ENCODE measurements at regions not wholly inside any gene's neighbourhood (a gene's known extent, or its start where the extent isn't known, plus 50 kb on each side); places are given as distances from the start of the nearest gene placed in this dataset.

DNA sequence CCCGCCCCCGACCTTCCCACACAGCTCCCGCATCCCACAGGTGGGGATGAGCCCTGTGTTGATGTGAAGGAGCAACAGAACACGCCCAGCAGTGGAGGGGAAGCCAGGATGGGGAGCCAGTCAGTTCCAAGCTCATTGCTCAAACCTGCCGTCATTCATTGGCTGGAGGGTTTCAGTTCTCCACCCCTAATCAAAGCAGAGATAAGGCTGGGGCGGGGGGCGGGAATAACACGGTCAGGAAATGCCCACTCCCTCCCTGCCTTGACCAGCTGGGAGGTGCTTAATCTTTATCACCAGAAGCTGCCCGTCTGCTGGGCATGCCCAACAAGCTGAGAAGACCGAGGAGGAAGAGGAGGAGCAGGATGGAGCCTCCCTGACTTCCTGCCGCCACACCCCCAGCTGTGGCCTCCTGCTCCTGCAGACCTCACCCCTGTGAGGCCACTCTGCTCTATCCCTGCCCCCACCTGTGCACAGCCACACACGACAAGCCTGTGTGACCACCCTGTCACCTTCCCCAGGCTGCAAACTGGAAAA lies 265.1 kb downstream of the ZEB1 start:
- no peaks in the 10 kb centered on the region for H3K9me3 ChIP-seq
- H3K27ac ChIP-seq, result no peak overlapping the region
- WGBS, 3 donors, result 80 to 82% (median 82%) methylated on average over 12 of the region's 12 CpGs
- ATAC-seq (no peak), DNase-seq (no peak)
- peaks cover 0 to 2% (median 0%) of the 10 kb centered on the region in 3 donors for H3K27me3 ChIP-seq (ENCODE audit: insufficient read depth in 3 of 3, low read length in 2 of 3)
- TF ChIP-seq, protein P1, sequence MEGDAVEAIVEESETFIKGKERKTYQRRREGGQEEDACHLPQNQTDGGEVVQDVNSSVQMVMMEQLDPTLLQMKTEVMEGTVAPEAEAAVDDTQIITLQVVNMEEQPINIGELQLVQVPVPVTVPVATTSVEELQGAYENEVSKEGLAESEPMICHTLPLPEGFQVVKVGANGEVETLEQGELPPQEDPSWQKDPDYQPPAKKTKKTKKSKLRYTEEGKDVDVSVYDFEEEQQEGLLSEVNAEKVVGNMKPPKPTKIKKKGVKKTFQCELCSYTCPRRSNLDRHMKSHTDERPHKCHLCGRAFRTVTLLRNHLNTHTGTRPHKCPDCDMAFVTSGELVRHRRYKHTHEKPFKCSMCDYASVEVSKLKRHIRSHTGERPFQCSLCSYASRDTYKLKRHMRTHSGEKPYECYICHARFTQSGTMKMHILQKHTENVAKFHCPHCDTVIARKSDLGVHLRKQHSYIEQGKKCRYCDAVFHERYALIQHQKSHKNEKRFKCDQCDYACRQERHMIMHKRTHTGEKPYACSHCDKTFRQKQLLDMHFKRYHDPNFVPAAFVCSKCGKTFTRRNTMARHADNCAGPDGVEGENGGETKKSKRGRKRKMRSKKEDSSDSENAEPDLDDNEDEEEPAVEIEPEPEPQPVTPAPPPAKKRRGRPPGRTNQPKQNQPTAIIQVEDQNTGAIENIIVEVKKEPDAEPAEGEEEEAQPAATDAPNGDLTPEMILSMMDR (IDR thresholded peaks at IDR 0.05), result no peak
- intact Hi-C loops (cut with DNase I), result loop anchor here in 1 of 2 donors (10.0 kb wide), 1 partner anchor 49 kb away; no protein-coding TSS in a partner anchor
- H3K4me1 ChIP-seq, result peaks cover 10% of the 10 kb centered on the region
- H3K4me3 ChIP-seq, result no peak overlapping the region
- no peaks in the 10 kb centered on the region for H3K36me3 ChIP-seq (ENCODE audit: insufficient read depth in 1 of 2, low read depth in 1 of 2)

DNA sequence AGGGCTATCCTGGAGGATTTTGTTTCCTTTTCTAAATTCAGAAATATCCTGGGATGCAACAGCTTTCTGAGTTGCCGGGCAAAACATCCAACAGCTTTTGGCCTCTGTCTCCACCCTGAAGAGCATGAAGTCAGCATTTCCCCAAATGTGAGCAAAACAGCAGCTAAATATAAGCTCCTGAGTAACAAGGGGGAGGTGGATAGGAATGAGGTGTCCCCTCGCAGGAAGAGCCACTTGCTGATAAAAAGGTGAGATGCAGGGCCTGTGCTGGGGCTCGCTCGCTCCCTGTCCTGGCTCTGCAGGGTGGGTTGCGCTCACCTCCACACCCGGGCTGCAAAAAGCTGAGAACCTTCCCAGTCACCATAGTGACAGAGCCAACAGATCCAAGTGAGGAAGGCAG lies 264.3 kb downstream of the ZEB1 start:
- TF ChIP-seq, protein P1 (IDR thresholded peaks at IDR 0.05), result no peak
- Histone ChIP-seq H3K27ac (peak overlapping the region; percentile 23), H3K9me3 (no peaks in the 10 kb centered on the region), H3K4me1 (peaks cover 10% of the 10 kb centered on the region), H3K4me3 (no peak overlapping the region), H3K27me3 (ENCODE audit: insufficient read depth in 3 of 3, low read length in 2 of 3) (peaks cover 0 to 2% (median 0%) of the 10 kb centered on the region in 3 donors), H3K36me3 (ENCODE audit: insufficient read depth in 1 of 2, low read depth in 1 of 2) (no peaks in the 10 kb centered on the region)
- intact Hi-C loops (cut with DNase I), result loop anchor here in 1 of 2 donors (10.0 kb wide), 1 partner anchor 48 kb away; no protein-coding TSS in a partner anchor
- ATAC-seq, result no peak
- DNase-seq, result no peak
- WGBS, 3 donors, result 50 to 63% (median 52%) methylated on average over 6 of the region's 6 CpGs

DNA sequence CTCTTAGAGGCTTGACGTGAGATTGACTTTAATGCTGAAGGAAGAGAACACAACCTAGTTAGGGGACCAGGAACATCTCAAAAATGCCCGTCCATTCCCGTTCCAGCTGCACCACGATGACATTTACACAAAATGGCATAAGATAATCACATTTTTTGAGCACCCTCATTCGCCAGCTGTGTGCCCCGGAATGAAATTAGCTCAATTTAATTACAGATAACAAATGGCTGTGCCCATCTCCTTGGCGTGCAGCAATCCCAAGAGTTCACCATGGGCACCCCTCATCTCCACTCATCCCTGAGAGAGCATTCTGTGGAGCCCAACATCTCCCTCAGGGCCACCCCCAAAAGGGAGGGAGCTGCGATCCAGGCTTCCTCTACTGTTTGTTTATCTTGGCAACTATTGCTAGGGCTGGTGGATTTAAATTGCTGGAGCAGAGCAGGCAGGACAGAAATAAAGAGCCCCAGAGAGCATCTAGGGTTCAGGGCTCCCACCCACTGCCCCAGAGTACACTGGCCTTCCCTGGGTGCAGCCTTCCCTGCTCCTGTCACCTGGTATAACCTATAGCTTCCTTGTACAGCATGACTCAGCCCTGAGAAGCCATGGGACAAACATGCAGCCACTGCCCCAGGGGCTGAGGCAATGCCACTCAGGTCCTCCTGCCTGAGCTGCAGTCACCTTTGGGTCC lies 263.5 kb downstream of the ZEB1 start:
- Histone ChIP-seq H3K36me3 (ENCODE audit: insufficient read depth in 1 of 2, low read depth in 1 of 2) (no peaks in the 10 kb centered on the region), H3K4me3 (no peak overlapping the region), H3K9me3 (no peaks in the 10 kb centered on the region), H3K4me1 (peaks cover 10% of the 10 kb centered on the region), H3K27me3 (ENCODE audit: insufficient read depth in 3 of 3, low read length in 2 of 3) (no peaks in the 10 kb centered on the region), H3K27ac (peak overlapping the region; percentile 23)
- WGBS, 3 donors, result 35 to 55% (median 37%) methylated on average over 8 of the region's 8 CpGs
- TF ChIP-seq, protein P1 (IDR thresholded peaks at IDR 0.05), result no peak
- DNase-seq (no peak), ATAC-seq (peak in 3 of 4 donors; percentile 30 to 53 (median 35))
- intact Hi-C loops (cut with DNase I), result loop anchor here in 1 of 2 donors (10.0 kb wide), 1 partner anchor 48 kb away; no protein-coding TSS in a partner anchor

DNA sequence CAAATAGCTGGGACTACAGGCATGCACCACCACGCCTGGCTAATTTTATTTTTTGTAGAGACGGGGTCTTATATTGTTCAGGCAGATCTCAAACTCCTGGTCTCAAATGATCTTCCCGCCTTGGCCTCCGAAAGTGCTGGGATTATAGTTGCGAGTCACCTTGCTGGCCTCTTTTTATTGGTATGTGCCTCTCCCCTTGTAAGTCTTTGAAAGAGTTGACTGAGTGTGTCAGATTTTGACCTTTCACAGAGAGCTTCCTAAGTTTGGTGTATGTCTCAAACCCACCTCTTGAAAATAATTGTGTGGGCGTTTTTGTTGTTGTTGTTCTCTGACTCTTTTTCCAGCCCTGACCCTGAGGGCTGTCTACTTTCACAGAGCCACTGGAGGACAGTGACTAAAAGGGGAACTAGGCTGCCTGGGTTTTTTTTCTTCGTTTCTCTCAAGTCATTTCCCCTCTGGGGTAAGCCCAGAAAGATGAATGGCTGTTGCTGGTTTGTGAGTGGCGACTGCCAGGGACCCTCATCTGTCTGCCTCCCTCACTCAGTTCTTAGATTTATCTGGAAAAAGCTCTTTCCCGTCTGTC lies 262.8 kb downstream of the ZEB1 start:
- 76 to 79% (median 76%) methylated on average over 9 of the region's 9 CpGs for WGBS, 3 donors
- H3K36me3 ChIP-seq (ENCODE audit: insufficient read depth in 1 of 2, low read depth in 1 of 2), result no peaks in the 10 kb centered on the region
- TF ChIP-seq, protein P1 (IDR thresholded peaks at IDR 0.05), result no peak
- H3K27ac ChIP-seq, result no peak overlapping the region
- H3K9me3 ChIP-seq, result no peaks in the 10 kb centered on the region
- intact Hi-C loops (cut with DNase I), result loop anchor here in 1 of 2 donors (10.0 kb wide), 1 partner anchor 47 kb away; no protein-coding TSS in a partner anchor
- peaks cover 10% of the 10 kb centered on the region for H3K4me1 ChIP-seq
- DNase-seq (no peak), ATAC-seq (peak in 1 of 4 donors; percentile 36)
- no peak overlapping the region for H3K4me3 ChIP-seq
- no peaks in the 10 kb centered on the region for H3K27me3 ChIP-seq (ENCODE audit: insufficient read depth in 3 of 3, low read length in 2 of 3)

All from psoas muscle (tissue), 7 donors.